ENCODE measurements at regions not wholly inside any gene's neighbourhood (a gene's known extent, or its start where the extent isn't known, plus 50 kb on each side); places are given as distances from the start of the nearest gene placed in this dataset.

DNA sequence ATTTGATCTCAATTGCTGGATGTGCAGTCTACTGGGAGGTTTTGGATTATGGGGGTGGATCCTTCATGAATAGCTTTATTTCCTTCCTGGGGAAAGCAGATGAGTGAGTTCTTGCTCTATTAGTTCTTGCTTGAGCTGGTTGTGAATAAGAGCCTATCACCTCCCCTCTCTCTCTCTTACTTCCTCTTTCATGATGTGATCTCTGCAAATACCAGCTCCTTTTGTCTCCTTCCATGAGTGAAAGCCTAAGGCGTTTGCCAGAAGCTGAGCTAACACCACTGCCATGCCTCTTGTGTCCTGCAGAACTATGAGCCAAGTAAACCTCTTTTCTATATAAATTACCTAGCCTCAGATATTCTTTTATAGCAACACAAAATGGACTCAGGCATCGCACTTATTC, 302.7 kb downstream of the CCER1 start:
- in situ Hi-C loops (cut with HindIII; ENCODE audit: low sequenced_read_pairs) = no loop called here
- no peak for DNase-seq (ENCODE audit: low read depth)
- no peak overlapping the region for H3K4me3 ChIP-seq (ENCODE audit: low read depth, low read length)
- TF ChIP-seq, protein P1, sequence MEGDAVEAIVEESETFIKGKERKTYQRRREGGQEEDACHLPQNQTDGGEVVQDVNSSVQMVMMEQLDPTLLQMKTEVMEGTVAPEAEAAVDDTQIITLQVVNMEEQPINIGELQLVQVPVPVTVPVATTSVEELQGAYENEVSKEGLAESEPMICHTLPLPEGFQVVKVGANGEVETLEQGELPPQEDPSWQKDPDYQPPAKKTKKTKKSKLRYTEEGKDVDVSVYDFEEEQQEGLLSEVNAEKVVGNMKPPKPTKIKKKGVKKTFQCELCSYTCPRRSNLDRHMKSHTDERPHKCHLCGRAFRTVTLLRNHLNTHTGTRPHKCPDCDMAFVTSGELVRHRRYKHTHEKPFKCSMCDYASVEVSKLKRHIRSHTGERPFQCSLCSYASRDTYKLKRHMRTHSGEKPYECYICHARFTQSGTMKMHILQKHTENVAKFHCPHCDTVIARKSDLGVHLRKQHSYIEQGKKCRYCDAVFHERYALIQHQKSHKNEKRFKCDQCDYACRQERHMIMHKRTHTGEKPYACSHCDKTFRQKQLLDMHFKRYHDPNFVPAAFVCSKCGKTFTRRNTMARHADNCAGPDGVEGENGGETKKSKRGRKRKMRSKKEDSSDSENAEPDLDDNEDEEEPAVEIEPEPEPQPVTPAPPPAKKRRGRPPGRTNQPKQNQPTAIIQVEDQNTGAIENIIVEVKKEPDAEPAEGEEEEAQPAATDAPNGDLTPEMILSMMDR (IDR thresholded peaks at IDR 0.05; ENCODE audit: low read depth, low read length, missing control alignments) = no peak

DNA sequence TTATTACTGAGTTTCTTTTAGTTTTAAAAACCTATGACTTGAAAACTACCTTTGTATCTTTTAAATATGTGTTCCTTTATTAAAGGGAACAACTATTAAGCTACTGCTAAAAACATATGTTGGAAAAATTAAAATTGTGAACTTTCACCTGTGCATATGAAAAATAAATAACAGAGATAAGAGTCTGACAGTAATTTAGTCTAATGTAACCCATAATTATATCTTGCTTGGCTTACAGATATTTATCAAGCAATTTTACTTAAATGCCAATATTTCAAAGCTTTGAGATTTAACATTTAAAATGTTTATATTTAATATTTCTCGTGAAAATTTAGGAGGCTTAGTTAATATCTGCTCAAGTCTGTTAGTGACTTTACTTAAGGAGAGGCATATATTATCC, 309.8 kb downstream of the CCER1 start:
- TF ChIP-seq, protein P1 (IDR thresholded peaks at IDR 0.05; ENCODE audit: low read depth, low read length, missing control alignments) = no peak
- in situ Hi-C loops (cut with HindIII; ENCODE audit: low sequenced_read_pairs) = no loop called here

DNA sequence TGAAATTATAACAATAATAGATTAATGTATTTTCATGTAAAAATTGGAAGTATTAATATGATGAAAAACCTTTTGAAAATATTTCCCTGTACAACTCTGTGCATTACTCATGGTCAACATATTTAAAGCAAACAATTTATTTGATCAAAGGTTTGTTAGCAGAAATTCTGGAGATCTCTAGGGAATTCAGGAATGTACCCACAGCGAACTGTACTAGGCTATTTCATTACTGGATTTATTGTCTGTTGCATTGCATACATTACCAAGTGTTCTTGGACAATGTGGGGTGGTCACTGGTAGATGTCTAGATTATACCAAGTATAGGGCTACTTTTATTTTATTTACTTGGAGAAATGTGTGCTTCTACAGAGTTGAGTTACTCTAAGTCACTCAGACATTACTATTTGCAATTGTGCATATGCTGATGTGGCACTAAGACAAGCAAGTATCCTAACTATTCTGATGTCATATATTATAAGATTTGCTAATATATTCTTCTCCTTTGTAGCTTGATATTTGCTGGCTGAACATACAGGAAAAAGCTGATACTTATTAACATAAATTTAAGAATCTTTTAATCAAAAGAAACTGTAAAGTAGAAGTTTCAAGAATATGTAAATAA, 323.3 kb downstream of the CCER1 start:
- in situ Hi-C loops (cut with HindIII; ENCODE audit: low sequenced_read_pairs) = no loop called here
- H3K4me3 ChIP-seq (ENCODE audit: low read depth, low read length) = no peak overlapping the region
- TF ChIP-seq, protein P1 (IDR thresholded peaks at IDR 0.05; ENCODE audit: low read depth, low read length, missing control alignments) = no peak
- no peak for DNase-seq (ENCODE audit: low read depth)

More for the DNA sequence above, 309.8 kb downstream of the CCER1 start:
- DNase-seq (ENCODE audit: low read depth) = no peak
- no peak overlapping the region for H3K4me3 ChIP-seq (ENCODE audit: low read depth, low read length)

DNA sequence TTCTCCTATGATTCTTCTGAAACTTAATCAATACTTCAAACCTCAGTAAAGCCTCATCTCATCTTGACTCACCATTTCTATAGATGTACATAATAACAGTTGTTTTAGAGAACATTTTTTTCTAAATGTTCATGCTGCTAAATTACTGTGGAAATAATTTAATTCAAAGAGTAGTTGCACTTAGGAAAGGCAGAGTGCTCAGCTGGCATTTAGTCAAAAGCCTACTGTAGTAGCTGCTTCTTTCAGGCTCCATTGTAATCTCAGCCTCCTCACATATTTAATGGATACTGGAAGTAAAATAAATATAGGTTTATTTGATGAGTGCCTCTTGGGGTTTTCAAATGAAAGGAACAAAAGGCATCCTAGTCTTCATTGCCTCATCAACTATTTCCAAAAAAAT, 325.0 kb downstream of the CCER1 start:
- in situ Hi-C loops (cut with HindIII; ENCODE audit: low sequenced_read_pairs) = no loop called here
- DNase-seq (ENCODE audit: low read depth) = no peak
- TF ChIP-seq, protein P1 (IDR thresholded peaks at IDR 0.05; ENCODE audit: low read depth, low read length, missing control alignments) = no peak
- H3K4me3 ChIP-seq (ENCODE audit: low read depth, low read length) = no peak overlapping the region

DNA sequence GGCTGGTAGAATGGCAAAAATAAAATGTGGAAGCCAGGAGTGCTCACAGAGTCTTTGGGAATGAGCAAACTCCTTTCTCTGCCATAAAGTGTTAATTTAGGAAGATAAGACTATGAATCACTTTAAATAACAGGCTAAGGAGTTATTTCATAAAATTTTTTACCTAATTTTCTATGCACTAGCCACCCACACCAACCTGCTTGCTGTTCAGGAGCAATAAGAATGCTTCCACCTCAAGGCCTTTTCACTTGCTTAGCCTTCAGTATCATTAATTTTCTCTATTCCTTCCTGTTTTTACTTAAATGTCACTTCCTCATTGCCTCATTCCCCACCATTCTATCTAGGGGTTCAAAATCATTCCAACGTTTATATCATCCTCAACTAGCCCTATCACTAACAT, 326.8 kb downstream of the CCER1 start:
- in situ Hi-C loops (cut with HindIII; ENCODE audit: low sequenced_read_pairs) = no loop called here
- H3K4me3 ChIP-seq (ENCODE audit: low read depth, low read length) = no peak overlapping the region
- TF ChIP-seq, protein P1 (IDR thresholded peaks at IDR 0.05; ENCODE audit: low read depth, low read length, missing control alignments) = no peak
- no peak for DNase-seq (ENCODE audit: low read depth)

DNA sequence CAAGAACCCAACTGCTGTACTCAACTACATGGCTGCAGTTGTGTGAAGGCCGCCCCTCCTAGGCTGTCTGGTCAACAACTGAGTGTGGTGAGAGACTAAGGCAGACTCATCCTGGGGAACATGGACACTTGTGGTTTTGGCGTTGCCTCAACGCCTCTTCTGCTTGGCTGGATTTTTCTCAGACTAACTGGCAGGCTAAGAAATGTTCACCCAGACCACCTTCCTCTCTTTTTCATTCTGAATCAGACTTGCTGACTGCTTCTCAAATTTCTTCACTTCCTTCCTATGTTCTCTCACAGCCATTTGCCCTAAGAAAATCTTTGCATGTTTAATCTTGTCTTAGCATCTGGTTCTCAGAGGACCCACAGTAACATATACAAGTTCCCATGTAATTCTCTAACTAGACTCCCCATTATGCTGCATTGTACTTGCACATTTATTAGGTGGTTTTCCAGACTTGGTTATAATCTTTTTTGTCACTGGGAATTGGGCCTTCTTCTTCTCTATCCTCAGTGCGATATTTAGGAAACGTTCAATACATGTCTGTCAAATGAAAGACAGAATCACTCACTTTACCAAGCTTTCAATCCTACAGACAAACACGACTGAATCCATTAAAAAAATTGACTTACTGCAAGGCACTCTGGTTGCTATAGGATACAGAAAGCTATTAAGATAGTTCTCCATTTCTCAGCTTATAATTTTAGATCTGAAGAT, 327.6 kb downstream of the CCER1 start:
- TF ChIP-seq, protein P1 (IDR thresholded peaks at IDR 0.05; ENCODE audit: low read depth, low read length, missing control alignments) = no peak
- no peak overlapping the region for H3K4me3 ChIP-seq (ENCODE audit: low read depth, low read length)
- DNase-seq (ENCODE audit: low read depth) = peak; percentile 4
- in situ Hi-C loops (cut with HindIII; ENCODE audit: low sequenced_read_pairs) = no loop called here

All from astrocyte of the cerebellum (primary cell).